ENCODE measurements at regions not wholly inside any gene's neighbourhood (a gene's known extent, or its start where the extent isn't known, plus 50 kb on each side); places are given as distances from the start of the nearest gene placed in this dataset.

GRCh38 chr13:47457626-47458025, 543.4 kb downstream of the SUCLA2 start:
- no peak for FAIRE-seq
- TF ChIP-seq CTCF (IDR thresholded peaks at IDR 0.05; ENCODE audit: insufficient read depth, low read length, severe bottlenecking): no peak
- Histone ChIP-seq H3K4me3 (ENCODE audit: low read depth, low read length) (no peak overlapping the region), H3K36me3 (ENCODE audit: control insufficient read depth, insufficient read depth, low read length) (no peaks in the 10 kb centered on the region), H3K27me3 (ENCODE audit: control insufficient read depth, insufficient read depth, low read length) (no peaks in the 10 kb centered on the region)
- peak; percentile 28 for DNase-seq (ENCODE audit: low read depth)

- H3K4me3 ChIP-seq (ENCODE audit: low read depth, low read length): no peak overlapping the region
- TF ChIP-seq CTCF (IDR thresholded peaks at IDR 0.05; ENCODE audit: insufficient read depth, low read length, severe bottlenecking): no peak
- no peak for DNase-seq (ENCODE audit: low read depth)
These were observed 545.4 kb downstream of the SUCLA2 start for GRCh38 chr13:47455626-47456025.

GRCh38 chr13:47454986-47455385, 546.1 kb downstream of the SUCLA2 start:
- no peak for TF ChIP-seq CTCF (IDR thresholded peaks at IDR 0.05; ENCODE audit: insufficient read depth, low read length, severe bottlenecking)
- H3K27me3 ChIP-seq (ENCODE audit: control insufficient read depth, insufficient read depth, low read length): no peaks in the 10 kb centered on the region
- DNase-seq (ENCODE audit: low read depth): no peak
- no peak overlapping the region for H3K4me3 ChIP-seq (ENCODE audit: low read depth, low read length)
- H3K36me3 ChIP-seq (ENCODE audit: control insufficient read depth, insufficient read depth, low read length): no peaks in the 10 kb centered on the region
- no peak for FAIRE-seq

More at GRCh38 chr13:47455626-47456025, 545.4 kb downstream of the SUCLA2 start:
- Histone ChIP-seq H3K27me3 (ENCODE audit: control insufficient read depth, insufficient read depth, low read length) (no peaks in the 10 kb centered on the region), H3K36me3 (ENCODE audit: control insufficient read depth, insufficient read depth, low read length) (no peaks in the 10 kb centered on the region)
- FAIRE-seq: no peak

GRCh38 chr13:47437406-47437805, 540.6 kb upstream of the HTR2A start:
- FAIRE-seq: no peak
- Histone ChIP-seq H3K27me3 (ENCODE audit: control insufficient read depth, insufficient read depth, low read length) (no peaks in the 10 kb centered on the region), H3K4me3 (ENCODE audit: low read depth, low read length) (no peak overlapping the region), H3K36me3 (ENCODE audit: control insufficient read depth, insufficient read depth, low read length) (no peaks in the 10 kb centered on the region)
- TF ChIP-seq CTCF (IDR thresholded peaks at IDR 0.05; ENCODE audit: insufficient read depth, low read length, severe bottlenecking): no peak
- DNase-seq (ENCODE audit: low read depth): no peak

- FAIRE-seq: no peak
- TF ChIP-seq CTCF (IDR thresholded peaks at IDR 0.05; ENCODE audit: insufficient read depth, low read length, severe bottlenecking): no peak
- no peak overlapping the region for H3K4me3 ChIP-seq (ENCODE audit: low read depth, low read length)
- DNase-seq (ENCODE audit: low read depth): no peak
- no peaks in the 10 kb centered on the region for H3K27me3 ChIP-seq (ENCODE audit: control insufficient read depth, insufficient read depth, low read length)
- no peaks in the 10 kb centered on the region for H3K36me3 ChIP-seq (ENCODE audit: control insufficient read depth, insufficient read depth, low read length)
These were observed 536.7 kb upstream of the HTR2A start for GRCh38 chr13:47433461-47434005.
